ENCODE measurements at regions not wholly inside any gene's neighbourhood (a gene's known extent, or its start where the extent isn't known, plus 50 kb on each side); places are given as distances from the start of the nearest gene placed in this dataset.

DNA sequence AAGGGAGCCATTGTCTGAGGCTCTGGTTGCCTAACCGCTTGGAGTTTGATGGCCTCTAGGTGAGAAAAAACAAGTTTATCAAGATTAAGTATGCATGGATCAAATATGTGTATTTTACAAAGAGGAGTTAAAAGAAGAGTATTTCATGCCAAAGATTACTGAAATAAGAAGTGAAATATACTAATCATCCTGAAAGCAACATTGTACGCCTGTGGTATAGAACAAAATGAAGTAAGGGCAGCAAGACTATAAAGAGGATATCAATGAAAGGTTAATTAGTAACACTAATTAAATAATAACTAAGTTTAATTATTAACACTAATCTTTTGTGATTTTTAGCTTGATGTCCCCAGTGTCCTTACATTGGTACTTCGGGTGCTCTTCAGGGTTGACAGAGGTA, 276.7 kb downstream of the CALCRL start:
- no peak overlapping the region for H3K14ac ChIP-seq (ENCODE audit: low read length in 2 of 2)
- no peak overlapping the region for H3K27ac ChIP-seq (ENCODE audit: low read length, poor library complexity, severe bottlenecking)
- H4K91ac ChIP-seq (ENCODE audit: low read length): no peak overlapping the region
- 94% methylated on average over 2 of the region's 3 CpGs for WGBS
- H4K8ac ChIP-seq (ENCODE audit: low read length): no peak overlapping the region
- H3K4me3 ChIP-seq (ENCODE audit: insufficient read depth in 1 of 2, low read depth in 1 of 2, low read length in 2 of 2): no peak overlapping the region
- H2BK5ac ChIP-seq (ENCODE audit: low read depth, low read length, poor library complexity, severe bottlenecking): no peak overlapping the region
- no peaks in the 10 kb centered on the region for H3K27me3 ChIP-seq (ENCODE audit: control insufficient read depth in 1 of 2, insufficient read depth in 1 of 2, low read length in 2 of 2)
- H3K4me2 ChIP-seq (ENCODE audit: low read length, poor library complexity, severe bottlenecking): no peak overlapping the region
- no peak overlapping the region for H2BK120ac ChIP-seq (ENCODE audit: low read depth, low read length)
- no peak for DNase-seq
- H3K9ac ChIP-seq (ENCODE audit: low read length): no peak overlapping the region
- H3K4me1 ChIP-seq (ENCODE audit: control insufficient read depth, insufficient read depth, low read depth, low read length): no peaks in the 10 kb centered on the region
- no peak overlapping the region for H2BK12ac ChIP-seq (ENCODE audit: low read length in 2 of 2)
- no peak overlapping the region for H3K18ac ChIP-seq (ENCODE audit: low read depth in 1 of 2, low read length in 2 of 2)
- H2BK15ac ChIP-seq (ENCODE audit: low read depth, poor library complexity, severe bottlenecking): no peak overlapping the region
- H3K23ac ChIP-seq (ENCODE audit: low read length in 2 of 2): no peak overlapping the region
- no peaks in the 10 kb centered on the region for H3K36me3 ChIP-seq (ENCODE audit: control insufficient read depth in 1 of 2, insufficient read depth in 2 of 2, low read depth in 1 of 2, low read length in 2 of 2)
- no peak overlapping the region for H3K4ac ChIP-seq (ENCODE audit: low read depth in 1 of 2, low read length in 2 of 2)
- H2AK5ac ChIP-seq (ENCODE audit: low read length, severe bottlenecking): no peak overlapping the region
- no peaks in the 10 kb centered on the region for H3K79me1 ChIP-seq (replicated peaks; ENCODE audit: low read length, poor library complexity, severe bottlenecking)
- H3K9me3 ChIP-seq (ENCODE audit: control insufficient read depth, low read length): no peaks in the 10 kb centered on the region
- no peak overlapping the region for H2AFZ ChIP-seq (ENCODE audit: low read depth, low read length)

DNA sequence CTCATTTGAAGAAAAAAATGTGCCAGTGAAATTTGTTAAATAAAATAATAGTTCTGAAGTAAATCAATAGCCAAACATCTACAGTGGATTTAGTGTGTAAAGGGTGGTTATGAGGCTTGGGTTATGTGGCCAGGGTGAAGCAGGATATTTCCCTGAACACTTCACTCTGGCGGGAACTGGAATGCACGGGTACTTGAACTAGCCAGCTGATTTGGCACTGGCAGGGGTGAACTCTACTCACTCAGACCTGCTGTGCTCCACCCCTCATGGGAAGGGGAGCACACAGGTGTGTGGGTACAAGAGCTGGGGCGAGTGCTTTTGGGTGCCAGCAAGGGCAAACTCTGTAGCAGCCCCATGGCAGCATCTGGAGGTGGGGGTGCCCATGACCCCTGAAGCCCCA, 278.2 kb downstream of the CALCRL start:
- Histone ChIP-seq H2BK12ac (ENCODE audit: low read length in 2 of 2) (no peak overlapping the region), H3K27me3 (ENCODE audit: control insufficient read depth in 1 of 2, insufficient read depth in 1 of 2, low read length in 2 of 2) (no peaks in the 10 kb centered on the region), H3K27ac (ENCODE audit: low read length, poor library complexity, severe bottlenecking) (no peak overlapping the region), H3K4me3 (ENCODE audit: insufficient read depth in 1 of 2, low read depth in 1 of 2, low read length in 2 of 2) (no peak overlapping the region), H3K36me3 (ENCODE audit: control insufficient read depth in 1 of 2, insufficient read depth in 2 of 2, low read depth in 1 of 2, low read length in 2 of 2) (no peaks in the 10 kb centered on the region), H3K23ac (ENCODE audit: low read length in 2 of 2) (no peak overlapping the region), H2AK5ac (ENCODE audit: low read length, severe bottlenecking) (no peak overlapping the region), H3K14ac (ENCODE audit: low read length in 2 of 2) (no peak overlapping the region), H2BK5ac (ENCODE audit: low read depth, low read length, poor library complexity, severe bottlenecking) (no peak overlapping the region), H3K4ac (ENCODE audit: low read depth in 1 of 2, low read length in 2 of 2) (no peak overlapping the region), H3K4me1 (ENCODE audit: control insufficient read depth, insufficient read depth, low read depth, low read length) (no peaks in the 10 kb centered on the region), H4K8ac (ENCODE audit: low read length) (peak overlapping the region; percentile 24), H3K18ac (ENCODE audit: low read depth in 1 of 2, low read length in 2 of 2) (no peak overlapping the region), H3K79me1 (replicated peaks; ENCODE audit: low read length, poor library complexity, severe bottlenecking) (no peaks in the 10 kb centered on the region), H3K9me3 (ENCODE audit: control insufficient read depth, low read length) (no peaks in the 10 kb centered on the region), H3K9ac (ENCODE audit: low read length) (no peak overlapping the region), H2AFZ (ENCODE audit: low read depth, low read length) (no peak overlapping the region), H2BK15ac (ENCODE audit: low read depth, poor library complexity, severe bottlenecking) (no peak overlapping the region), H3K4me2 (ENCODE audit: low read length, poor library complexity, severe bottlenecking) (no peak overlapping the region), H4K91ac (ENCODE audit: low read length) (peak overlapping the region; percentile 65), H2BK120ac (ENCODE audit: low read depth, low read length) (no peak overlapping the region)
- 82% methylated on average over 3 of the region's 3 CpGs for WGBS
- DNase-seq: no peak

DNA sequence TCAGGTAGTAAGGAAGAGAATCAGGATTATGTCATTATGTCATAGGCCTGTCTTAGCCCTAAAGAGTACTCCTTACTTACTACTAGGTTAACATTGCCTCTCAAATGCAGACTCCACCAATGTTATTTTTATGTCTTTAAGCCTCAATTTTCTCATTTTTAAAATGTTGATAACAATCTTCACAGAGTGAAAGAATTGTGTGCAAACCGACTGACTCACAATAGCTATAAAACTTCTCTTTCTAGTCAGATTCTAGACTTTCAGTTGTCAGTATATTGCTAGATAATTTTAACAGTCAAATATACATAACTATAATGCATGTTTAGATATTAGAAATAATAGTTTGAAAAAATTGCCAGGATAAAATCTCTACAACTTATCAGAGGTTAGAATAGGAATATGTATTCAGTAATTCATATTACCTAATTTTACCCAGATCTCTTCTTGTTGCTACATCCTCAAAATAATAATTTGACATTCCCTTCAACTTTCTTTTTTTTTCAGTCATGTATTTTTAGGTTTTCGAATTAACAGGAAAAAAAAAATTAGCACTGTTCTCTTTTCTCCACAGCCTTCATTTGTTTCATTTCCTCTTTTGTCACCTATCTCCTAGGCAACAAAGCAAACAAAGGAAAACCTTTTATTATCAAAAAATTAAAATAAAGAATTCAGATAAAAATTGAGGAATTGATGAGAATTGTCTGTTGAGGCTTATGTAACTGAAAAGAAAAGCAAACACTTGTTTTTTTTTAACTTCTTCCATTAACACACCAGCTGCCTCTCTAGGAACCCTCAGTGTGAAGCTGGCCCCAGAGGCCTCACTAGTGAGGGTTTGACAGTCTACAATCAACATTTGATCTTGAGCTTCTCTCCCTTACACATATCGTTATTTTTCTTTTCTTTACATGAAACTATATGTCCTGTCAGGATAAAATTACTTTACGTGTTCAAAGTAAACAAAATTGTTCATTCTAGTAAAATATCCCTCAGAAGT, 279.0 kb downstream of the CALCRL start:
- Histone ChIP-seq H3K9me3 (ENCODE audit: control insufficient read depth, low read length) (no peaks in the 10 kb centered on the region), H3K14ac (ENCODE audit: low read length in 2 of 2) (no peak overlapping the region), H2BK5ac (ENCODE audit: low read depth, low read length, poor library complexity, severe bottlenecking) (no peak overlapping the region), H2BK120ac (ENCODE audit: low read depth, low read length) (no peak overlapping the region), H2BK15ac (ENCODE audit: low read depth, poor library complexity, severe bottlenecking) (no peak overlapping the region), H3K4me2 (ENCODE audit: low read length, poor library complexity, severe bottlenecking) (no peak overlapping the region), H3K27ac (ENCODE audit: low read length, poor library complexity, severe bottlenecking) (no peak overlapping the region), H4K91ac (ENCODE audit: low read length) (no peak overlapping the region), H3K4ac (ENCODE audit: low read depth in 1 of 2, low read length in 2 of 2) (no peak overlapping the region), H3K27me3 (ENCODE audit: control insufficient read depth in 1 of 2, insufficient read depth in 1 of 2, low read length in 2 of 2) (no peaks in the 10 kb centered on the region), H3K4me1 (ENCODE audit: control insufficient read depth, insufficient read depth, low read depth, low read length) (no peaks in the 10 kb centered on the region), H2BK12ac (ENCODE audit: low read length in 2 of 2) (no peak overlapping the region), H4K8ac (ENCODE audit: low read length) (no peak overlapping the region), H2AK5ac (ENCODE audit: low read length, severe bottlenecking) (no peak overlapping the region), H3K4me3 (ENCODE audit: insufficient read depth in 1 of 2, low read depth in 1 of 2, low read length in 2 of 2) (no peak overlapping the region), H3K18ac (ENCODE audit: low read depth in 1 of 2, low read length in 2 of 2) (no peak overlapping the region), H3K79me1 (replicated peaks; ENCODE audit: low read length, poor library complexity, severe bottlenecking) (no peaks in the 10 kb centered on the region), H3K9ac (ENCODE audit: low read length) (no peak overlapping the region), H3K36me3 (ENCODE audit: control insufficient read depth in 1 of 2, insufficient read depth in 2 of 2, low read depth in 1 of 2, low read length in 2 of 2) (no peaks in the 10 kb centered on the region), H2AFZ (ENCODE audit: low read depth, low read length) (no peak overlapping the region), H3K23ac (ENCODE audit: low read length in 2 of 2) (no peak overlapping the region)
- DNase-seq: peak; percentile 10
- 100% methylated on average over 2 of the region's 4 CpGs for WGBS

DNA sequence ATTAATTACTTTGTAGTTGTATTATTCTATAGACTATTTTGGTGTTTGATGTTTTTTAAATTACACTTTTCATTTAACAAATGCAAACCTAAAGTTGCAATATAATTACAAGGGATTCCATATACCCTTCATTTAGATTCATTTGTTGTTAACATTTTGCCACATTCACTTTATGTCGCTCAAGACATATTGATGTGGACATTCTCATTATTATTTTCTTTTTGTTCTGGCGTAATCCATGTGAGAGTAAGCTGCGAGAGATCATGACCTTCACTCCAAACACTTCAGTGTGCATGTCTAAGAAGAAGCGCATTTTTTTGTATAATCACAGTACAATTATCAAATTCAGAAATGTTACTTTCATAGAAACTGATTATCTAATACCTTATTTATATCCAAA, 280.6 kb downstream of the CALCRL start:
- Histone ChIP-seq H4K8ac (ENCODE audit: low read length) (no peak overlapping the region), H2BK5ac (ENCODE audit: low read depth, low read length, poor library complexity, severe bottlenecking) (no peak overlapping the region), H3K14ac (ENCODE audit: low read length in 2 of 2) (no peak overlapping the region), H3K9ac (ENCODE audit: low read length) (no peak overlapping the region), H3K27me3 (ENCODE audit: control insufficient read depth in 1 of 2, insufficient read depth in 1 of 2, low read length in 2 of 2) (no peaks in the 10 kb centered on the region), H4K91ac (ENCODE audit: low read length) (no peak overlapping the region), H3K23ac (ENCODE audit: low read length in 2 of 2) (no peak overlapping the region), H3K18ac (ENCODE audit: low read depth in 1 of 2, low read length in 2 of 2) (no peak overlapping the region), H2BK15ac (ENCODE audit: low read depth, poor library complexity, severe bottlenecking) (no peak overlapping the region), H3K79me1 (replicated peaks; ENCODE audit: low read length, poor library complexity, severe bottlenecking) (no peaks in the 10 kb centered on the region), H2BK120ac (ENCODE audit: low read depth, low read length) (no peak overlapping the region), H3K27ac (ENCODE audit: low read length, poor library complexity, severe bottlenecking) (no peak overlapping the region), H3K4me3 (ENCODE audit: insufficient read depth in 1 of 2, low read depth in 1 of 2, low read length in 2 of 2) (no peak overlapping the region), H2AK5ac (ENCODE audit: low read length, severe bottlenecking) (no peak overlapping the region), H3K4me2 (ENCODE audit: low read length, poor library complexity, severe bottlenecking) (no peak overlapping the region), H2AFZ (ENCODE audit: low read depth, low read length) (no peak overlapping the region), H3K4me1 (ENCODE audit: control insufficient read depth, insufficient read depth, low read depth, low read length) (no peaks in the 10 kb centered on the region), H2BK12ac (ENCODE audit: low read length in 2 of 2) (no peak overlapping the region), H3K36me3 (ENCODE audit: control insufficient read depth in 1 of 2, insufficient read depth in 2 of 2, low read depth in 1 of 2, low read length in 2 of 2) (no peaks in the 10 kb centered on the region), H3K4ac (ENCODE audit: low read depth in 1 of 2, low read length in 2 of 2) (no peak overlapping the region), H3K9me3 (ENCODE audit: control insufficient read depth, low read length) (no peaks in the 10 kb centered on the region)
- WGBS: 94% methylated on average over 3 of the region's 4 CpGs
- DNase-seq: no peak
